Endothelial cell of umbilical vein (primary cell): ENCODE measurements at regions not wholly inside any gene's neighbourhood (a gene's known extent, or its start where the extent isn't known, plus 50 kb on each side); places are given as distances from the start of the nearest gene placed in this dataset.

Source experiments
- EZH2 ChIP-seq: IDR thresholded peaks from 2 replicates; pipeline ENCODE4 v1.6.1; 2012; ENCODE audit warnings: borderline replicate concordance, low read depth, mild to moderate bottlenecking, moderate library complexity, low read length, inconsistent platforms; ENCODE audit not compliant: severe bottlenecking
- POLR2A ChIP-seq: IDR thresholded peaks from 2 replicates; pipeline ENCODE4 v1.6.1; 2012; ENCODE audit warnings: low read depth, mild to moderate bottlenecking, control low read depth, low read length
- POLR2AphosphoS5 ChIP-seq: IDR thresholded peaks from 2 replicates; pipeline ENCODE4 v1.6.1; 2012; ENCODE audit warnings: low read depth, mild to moderate bottlenecking, control low read depth, low read length, moderate library complexity; ENCODE audit not compliant: insufficient read depth
- TF ChIP-seq, protein P1 (sequence below), 2 donors: IDR thresholded peaks; 1 replicate in 1 of 2; 2 replicates in 1 of 2; pipeline ENCODE4 v1.5.1; 2011; ENCODE audit warnings: low read length in 2 of 2, mild to moderate bottlenecking in 2 of 2, moderate library complexity in 2 of 2, control low read depth in 1 of 2, inconsistent platforms in 1 of 2, low read depth in 1 of 2; ENCODE audit not compliant: insufficient read depth in 1 of 2; ENCODE audit errors: extremely low read depth in 1 of 2

DNA sequence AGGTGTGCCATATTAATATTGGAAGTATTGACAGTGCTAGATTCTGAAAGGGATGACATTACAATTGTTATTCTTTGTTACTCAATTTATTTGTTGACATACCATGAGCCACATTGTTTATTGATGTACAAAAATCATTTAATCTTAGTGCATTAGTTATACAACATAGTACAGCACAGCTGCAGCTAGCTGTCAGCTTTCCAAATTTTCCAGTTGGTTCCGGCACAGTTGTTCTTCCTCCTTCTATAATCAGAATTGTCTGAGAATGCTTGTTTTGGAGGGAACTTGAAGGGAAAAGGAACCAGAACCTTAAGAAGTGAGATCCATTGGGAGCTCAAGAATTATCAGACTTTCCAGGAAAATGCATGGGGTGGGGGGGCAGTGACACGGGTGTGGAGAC lies 281.4 kb downstream of the ZIC3 start:
- TF ChIP-seq POLR2A (no peak), EZH2 (no peak), POLR2AphosphoS5 (no peak)
- TF ChIP-seq, protein P1, sequence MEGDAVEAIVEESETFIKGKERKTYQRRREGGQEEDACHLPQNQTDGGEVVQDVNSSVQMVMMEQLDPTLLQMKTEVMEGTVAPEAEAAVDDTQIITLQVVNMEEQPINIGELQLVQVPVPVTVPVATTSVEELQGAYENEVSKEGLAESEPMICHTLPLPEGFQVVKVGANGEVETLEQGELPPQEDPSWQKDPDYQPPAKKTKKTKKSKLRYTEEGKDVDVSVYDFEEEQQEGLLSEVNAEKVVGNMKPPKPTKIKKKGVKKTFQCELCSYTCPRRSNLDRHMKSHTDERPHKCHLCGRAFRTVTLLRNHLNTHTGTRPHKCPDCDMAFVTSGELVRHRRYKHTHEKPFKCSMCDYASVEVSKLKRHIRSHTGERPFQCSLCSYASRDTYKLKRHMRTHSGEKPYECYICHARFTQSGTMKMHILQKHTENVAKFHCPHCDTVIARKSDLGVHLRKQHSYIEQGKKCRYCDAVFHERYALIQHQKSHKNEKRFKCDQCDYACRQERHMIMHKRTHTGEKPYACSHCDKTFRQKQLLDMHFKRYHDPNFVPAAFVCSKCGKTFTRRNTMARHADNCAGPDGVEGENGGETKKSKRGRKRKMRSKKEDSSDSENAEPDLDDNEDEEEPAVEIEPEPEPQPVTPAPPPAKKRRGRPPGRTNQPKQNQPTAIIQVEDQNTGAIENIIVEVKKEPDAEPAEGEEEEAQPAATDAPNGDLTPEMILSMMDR (IDR thresholded peaks at IDR 0.05; ENCODE audit: extremely low read depth in 1 of 2, insufficient read depth in 1 of 2, low read depth in 1 of 2, low read length in 2 of 2), result no peak
